Activated CD8-positive, alpha-beta T cell treated with anti-CD3 and anti-CD28 coated beads for 36 hours (primary cell): ENCODE measurements at regions not wholly inside any gene's neighbourhood (a gene's known extent, or its start where the extent isn't known, plus 50 kb on each side); places are given as distances from the start of the nearest gene placed in this dataset.

Experiments used
- ATAC-seq: fragments of 200-7000 bp; cut with Tn5 transposase; one replicate; pipeline ENCODE4 v1.10.0; 2021; ENCODE audit warnings: mild to moderate bottlenecking, moderate library complexity
- CTCF ChIA-PET: fragments of 350-600 bp; sonication (Branson Sonifier 250); formaldehyde crosslinking; loops from one replicate; lab custom pipeline; 2021; ENCODE audit warnings: antibody characterized with exemption; lab: Charles Lee
- POLR2A ChIA-PET: fragments of 350-600 bp; sonication (Branson Sonifier 250); formaldehyde crosslinking; loops from one replicate; lab custom pipeline; 2021; ENCODE audit warnings: antibody characterized with exemption; lab: Charles Lee
- DNase-seq: peaks from one replicate; pipeline ENCODE4 v3.0.0-alpha.2; 2020
- H3K27ac Mint-ChIP-seq: one replicate; pipeline ENCODE4 v1.8.0; 2021; ENCODE audit warnings: mild to moderate bottlenecking, mixed read lengths
- H3K27me3 Mint-ChIP-seq: one replicate; pipeline ENCODE4 v1.8.0; 2021; ENCODE audit warnings: mixed read lengths
- H3K36me3 Mint-ChIP-seq: one replicate; pipeline ENCODE4 v1.8.0; 2021; ENCODE audit warnings: low read depth, mixed read lengths
- H3K4me1 Mint-ChIP-seq: one replicate; pipeline ENCODE4 v1.8.0; 2021; ENCODE audit warnings: low read depth, mixed read lengths
- H3K4me3 Mint-ChIP-seq: one replicate; pipeline ENCODE4 v1.8.0; 2021; ENCODE audit warnings: mild to moderate bottlenecking, moderate library complexity, mixed read lengths
- H3K9me3 Mint-ChIP-seq: one replicate; pipeline ENCODE4 v1.8.0; 2021; ENCODE audit warnings: mixed read lengths
- CTCF ChIP-seq: fragments of 200-600 bp; IDR thresholded peaks from one replicate; pipeline ENCODE4 v1.8.0; 2022; ENCODE audit warnings: antibody characterized with exemption, mild to moderate bottlenecking
- intact Hi-C: fragments of 100-400 bp; cut with micrococcal nuclease; formaldehyde crosslinking; loops from one replicate; pipeline ENCODE4 v1.10.0; 2022

- Mint-ChIP-seq H3K4me1 (peaks cover 11% of the 10 kb centered on the region), H3K27ac (no peak overlapping the region), H3K9me3 (no peaks in the 10 kb centered on the region), H3K27me3 (no peaks in the 10 kb centered on the region), H3K36me3 (no peaks in the 10 kb centered on the region), H3K4me3 (no peak overlapping the region)
- ChIA-PET POLR2A (no interaction called here), CTCF (interaction anchor here (0.7 kb wide), 1 partner anchor 157 kb away, joined by 3 read pairs; no protein-coding TSS in a partner anchor)
- intact Hi-C loops = no loop called here
- DNase-seq = no peak
- no peak for TF ChIP-seq CTCF
- no peak for ATAC-seq
Measured at GRCh38 chr1:229070168-229070567, 200.7 kb upstream of the RAB4A start.

- DNase-seq = no peak
- Mint-ChIP-seq H3K36me3 (no peaks in the 10 kb centered on the region), H3K4me3 (no peak overlapping the region), H3K4me1 (peaks cover 5% of the 10 kb centered on the region), H3K27me3 (no peaks in the 10 kb centered on the region), H3K27ac (no peak overlapping the region), H3K9me3 (no peaks in the 10 kb centered on the region)
- intact Hi-C loops = no loop called here
- TF ChIP-seq CTCF = no peak
- no peak for ATAC-seq
- ChIA-PET CTCF (interaction anchor here (1.0 kb wide), 1 partner anchor 18 kb away, joined by 3 read pairs; no protein-coding TSS in a partner anchor), POLR2A (no interaction called here)
Measured at GRCh38 chr1:229073251-229073650, 197.7 kb upstream of the RAB4A start.

- no peak for TF ChIP-seq CTCF
- H3K27me3 Mint-ChIP-seq = no peaks in the 10 kb centered on the region
- no peaks in the 10 kb centered on the region for H3K4me1 Mint-ChIP-seq
- ChIA-PET CTCF (no interaction called here), POLR2A (no interaction called here)
- DNase-seq (no peak), ATAC-seq (no peak)
- intact Hi-C loops = no loop called here
- no peak overlapping the region for H3K27ac Mint-ChIP-seq
- H3K36me3 Mint-ChIP-seq = no peaks in the 10 kb centered on the region
- no peaks in the 10 kb centered on the region for H3K9me3 Mint-ChIP-seq
- no peak overlapping the region for H3K4me3 Mint-ChIP-seq
Measured at GRCh38 chr1:229075217-229075616, 195.7 kb upstream of the RAB4A start.

GRCh38 chr1:229075716-229076115 is 195.2 kb upstream of the RAB4A start:
- ATAC-seq = no peak
- no peak for TF ChIP-seq CTCF
- no peaks in the 10 kb centered on the region for H3K36me3 Mint-ChIP-seq
- no peak overlapping the region for H3K27ac Mint-ChIP-seq
- intact Hi-C loops = no loop called here
- no peak for DNase-seq
- POLR2A ChIA-PET = no interaction called here
- CTCF ChIA-PET = no interaction called here
- H3K27me3 Mint-ChIP-seq = no peaks in the 10 kb centered on the region
- no peaks in the 10 kb centered on the region for H3K4me1 Mint-ChIP-seq
- H3K4me3 Mint-ChIP-seq = no peak overlapping the region
- H3K9me3 Mint-ChIP-seq = no peaks in the 10 kb centered on the region

- no peak overlapping the region for H3K4me3 Mint-ChIP-seq
- POLR2A ChIA-PET = no interaction called here
- no peaks in the 10 kb centered on the region for H3K27me3 Mint-ChIP-seq
- no peak for TF ChIP-seq CTCF
- H3K4me1 Mint-ChIP-seq = no peaks in the 10 kb centered on the region
- DNase-seq (no peak), ATAC-seq (no peak)
- no peaks in the 10 kb centered on the region for H3K36me3 Mint-ChIP-seq
- CTCF ChIA-PET = interaction anchor here (1.0 kb wide), 1 partner anchor 152 kb away, joined by 3 read pairs; no protein-coding TSS in a partner anchor
- intact Hi-C loops = no loop called here
- no peak overlapping the region for H3K27ac Mint-ChIP-seq
- no peaks in the 10 kb centered on the region for H3K9me3 Mint-ChIP-seq
Measured at GRCh38 chr1:229076195-229076594, 194.7 kb upstream of the RAB4A start.
